UCSD-AML1 (cell line): ENCODE measurements at regions not wholly inside any gene's neighbourhood (a gene's known extent, or its start where the extent isn't known, plus 50 kb on each side); places are given as distances from the start of the nearest gene placed in this dataset.

Source experiments
- DNase-seq: peaks from one replicate; lab custom pipeline; 2025; ENCODE audit not compliant: unreplicated experiment; lab: John Stamatoyannopoulos, UW

GRCh38 chr12:123100882-123101281 lies 50.0 kb downstream of the PITPNM2 start:
- DNase-seq, result no peak

GRCh38 chr12:123100450-123100849 lies 50.4 kb downstream of the PITPNM2 start:
- DNase-seq, result no peak

GRCh38 chr12:123099560-123100192 lies 51.2 kb downstream of the PITPNM2 start:
- no peak for DNase-seq

GRCh38 chr12:123098780-123099179 lies 52.1 kb downstream of the PITPNM2 start:
- DNase-seq, result no peak

GRCh38 chr12:123097561-123098084 lies 53.3 kb downstream of the PITPNM2 start:
- DNase-seq, result no peak

GRCh38 chr12:123096741-123097140 lies 54.1 kb downstream of the PITPNM2 start:
- DNase-seq, result no peak

- no peak for DNase-seq
These were observed 54.7 kb downstream of the PITPNM2 start for GRCh38 chr12:123096182-123096581.

GRCh38 chr12:123095078-123095881 lies 55.6 kb downstream of the PITPNM2 start:
- DNase-seq, result no peak

GRCh38 chr12:123094349-123095077 lies 56.4 kb downstream of the PITPNM2 start:
- no peak for DNase-seq

GRCh38 chr12:123092866-123093265 lies 58.0 kb downstream of the PITPNM2 start:
- no peak for DNase-seq

- no peak for DNase-seq
These were observed 59.4 kb downstream of the PITPNM2 start for GRCh38 chr12:123091230-123092150.

- no peak for DNase-seq
These were observed 61.1 kb downstream of the PITPNM2 start for GRCh38 chr12:123089631-123090353.

GRCh38 chr12:123089140-123089539 lies 61.8 kb downstream of the PITPNM2 start:
- DNase-seq, result peak; percentile 43

- DNase-seq, result peak; percentile 57
These were observed 65.0 kb downstream of the PITPNM2 start for GRCh38 chr12:123085730-123086487.

GRCh38 chr12:123085066-123085465 lies 65.8 kb downstream of the PITPNM2 start:
- no peak for DNase-seq

GRCh38 chr12:123083661-123084571 lies 67.0 kb downstream of the PITPNM2 start:
- no peak for DNase-seq

GRCh38 chr12:123080634-123081033 lies 70.3 kb downstream of the PITPNM2 start:
- DNase-seq, result no peak

GRCh38 chr12:123078531-123079155 lies 72.2 kb downstream of the PITPNM2 start:
- DNase-seq, result no peak
